ENCODE measurements at regions not wholly inside any gene's neighbourhood (a gene's known extent, or its start where the extent isn't known, plus 50 kb on each side); places are given as distances from the start of the nearest gene placed in this dataset.

DNA sequence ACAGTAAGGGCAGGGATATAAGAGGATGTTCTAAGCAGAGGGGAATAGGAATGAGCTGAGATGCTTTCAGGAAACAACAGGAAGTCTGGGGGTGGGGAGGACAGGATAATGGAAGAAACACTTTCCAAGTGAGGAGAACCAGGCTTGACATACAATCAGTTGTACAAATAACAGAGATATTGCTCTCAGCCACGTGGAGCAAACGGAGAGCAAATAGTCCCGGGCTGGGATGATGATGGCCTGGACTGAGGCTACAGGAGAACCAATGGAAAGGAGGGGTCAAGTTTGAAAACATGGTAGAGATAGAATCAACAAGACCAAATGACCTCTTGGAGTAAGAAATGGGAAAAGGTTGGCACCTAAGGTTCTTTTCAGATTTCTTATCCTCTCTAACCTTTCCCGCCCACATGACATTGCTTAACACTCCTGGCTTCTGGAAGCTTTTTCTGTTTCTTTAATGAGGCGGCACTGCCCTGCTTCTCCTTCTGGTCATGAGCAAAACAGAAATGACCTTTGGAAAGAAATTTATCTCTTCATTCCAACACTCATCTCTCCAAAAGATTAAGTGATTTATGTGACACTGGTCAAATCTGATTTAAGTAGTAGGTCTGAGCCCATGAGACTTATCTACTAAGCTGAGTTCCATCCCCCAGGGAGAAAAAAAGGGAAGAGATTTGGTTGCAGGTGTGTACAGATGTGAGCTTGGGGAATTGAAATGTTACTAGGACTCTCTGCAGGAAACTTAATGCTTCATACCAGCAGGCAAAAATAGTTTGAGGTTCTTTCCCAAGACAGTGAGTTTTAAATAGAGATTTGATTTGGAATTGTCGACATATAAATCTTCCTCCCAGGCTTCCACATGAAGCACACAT lies 442.9 kb upstream of the HNRNPA3 start:
- TF ChIP-seq, protein P1, sequence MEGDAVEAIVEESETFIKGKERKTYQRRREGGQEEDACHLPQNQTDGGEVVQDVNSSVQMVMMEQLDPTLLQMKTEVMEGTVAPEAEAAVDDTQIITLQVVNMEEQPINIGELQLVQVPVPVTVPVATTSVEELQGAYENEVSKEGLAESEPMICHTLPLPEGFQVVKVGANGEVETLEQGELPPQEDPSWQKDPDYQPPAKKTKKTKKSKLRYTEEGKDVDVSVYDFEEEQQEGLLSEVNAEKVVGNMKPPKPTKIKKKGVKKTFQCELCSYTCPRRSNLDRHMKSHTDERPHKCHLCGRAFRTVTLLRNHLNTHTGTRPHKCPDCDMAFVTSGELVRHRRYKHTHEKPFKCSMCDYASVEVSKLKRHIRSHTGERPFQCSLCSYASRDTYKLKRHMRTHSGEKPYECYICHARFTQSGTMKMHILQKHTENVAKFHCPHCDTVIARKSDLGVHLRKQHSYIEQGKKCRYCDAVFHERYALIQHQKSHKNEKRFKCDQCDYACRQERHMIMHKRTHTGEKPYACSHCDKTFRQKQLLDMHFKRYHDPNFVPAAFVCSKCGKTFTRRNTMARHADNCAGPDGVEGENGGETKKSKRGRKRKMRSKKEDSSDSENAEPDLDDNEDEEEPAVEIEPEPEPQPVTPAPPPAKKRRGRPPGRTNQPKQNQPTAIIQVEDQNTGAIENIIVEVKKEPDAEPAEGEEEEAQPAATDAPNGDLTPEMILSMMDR (conservative IDR thresholded peaks at IDR 0.05; ENCODE audit: control insufficient read depth, insufficient read depth, low read depth, low read length): no peak
- no peak for DNase-seq (ENCODE audit: low read depth)
- no peak overlapping the region for H3K4me3 ChIP-seq (ENCODE audit: control insufficient read depth, low read depth, low read length)

DNA sequence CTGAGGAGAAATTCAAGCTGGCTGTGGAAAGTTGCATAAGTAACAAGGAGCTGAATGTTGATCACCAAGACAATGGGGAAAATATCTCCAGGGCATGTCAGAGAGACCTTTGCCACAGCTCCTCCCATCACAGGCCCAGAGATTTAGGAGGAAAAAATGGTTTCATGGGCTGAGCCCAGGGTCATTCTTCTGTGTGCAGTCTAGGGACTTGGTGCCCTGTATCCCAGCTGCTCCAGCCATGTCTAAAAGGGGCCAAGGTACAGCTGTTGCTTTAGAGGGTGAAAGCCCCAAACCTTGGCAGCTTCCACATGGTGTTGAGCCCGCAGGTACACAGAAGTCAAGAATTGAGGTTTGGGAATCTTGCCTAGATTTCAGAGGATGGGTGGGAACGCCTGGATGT lies 439.8 kb upstream of the HNRNPA3 start:
- H3K4me3 ChIP-seq (ENCODE audit: control insufficient read depth, low read depth, low read length): no peak overlapping the region
- TF ChIP-seq, protein P1 (conservative IDR thresholded peaks at IDR 0.05; ENCODE audit: control insufficient read depth, insufficient read depth, low read depth, low read length): no peak
- no peak for DNase-seq (ENCODE audit: low read depth)

DNA sequence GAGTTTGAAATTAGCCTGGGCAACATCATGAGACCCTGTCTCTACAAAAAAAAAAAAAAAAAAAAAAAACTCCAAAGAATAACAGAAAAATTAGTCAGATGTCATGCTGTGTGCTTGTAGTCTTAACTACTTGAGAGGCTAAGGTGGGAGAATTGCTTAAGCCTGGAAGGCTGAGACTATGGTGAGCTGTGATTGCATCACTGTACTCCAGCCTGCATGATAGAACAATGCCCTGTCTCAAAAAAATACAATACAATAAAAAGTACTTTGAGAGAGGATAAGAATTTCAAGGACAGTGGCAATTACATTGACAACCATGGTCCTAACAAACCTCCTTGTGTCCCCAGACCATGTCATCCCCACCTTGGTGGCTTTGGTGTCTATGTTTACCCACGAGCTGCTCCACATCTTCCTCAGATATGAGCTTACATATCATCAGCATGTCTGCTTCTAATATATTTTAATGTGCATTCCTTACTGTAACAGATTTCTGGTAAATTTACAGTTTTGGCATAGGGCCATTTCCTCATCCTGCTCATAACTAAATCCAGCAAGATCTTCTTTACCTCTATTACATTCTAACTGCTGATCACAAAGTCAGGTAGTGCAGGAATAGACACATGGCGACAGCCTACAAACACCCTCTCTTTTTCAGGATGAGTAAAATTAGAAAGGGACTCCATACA lies 437.7 kb upstream of the HNRNPA3 start:
- TF ChIP-seq, protein P1 (conservative IDR thresholded peaks at IDR 0.05; ENCODE audit: control insufficient read depth, insufficient read depth, low read depth, low read length): no peak
- no peak overlapping the region for H3K4me3 ChIP-seq (ENCODE audit: control insufficient read depth, low read depth, low read length)
- DNase-seq (ENCODE audit: low read depth): peak; percentile 27

DNA sequence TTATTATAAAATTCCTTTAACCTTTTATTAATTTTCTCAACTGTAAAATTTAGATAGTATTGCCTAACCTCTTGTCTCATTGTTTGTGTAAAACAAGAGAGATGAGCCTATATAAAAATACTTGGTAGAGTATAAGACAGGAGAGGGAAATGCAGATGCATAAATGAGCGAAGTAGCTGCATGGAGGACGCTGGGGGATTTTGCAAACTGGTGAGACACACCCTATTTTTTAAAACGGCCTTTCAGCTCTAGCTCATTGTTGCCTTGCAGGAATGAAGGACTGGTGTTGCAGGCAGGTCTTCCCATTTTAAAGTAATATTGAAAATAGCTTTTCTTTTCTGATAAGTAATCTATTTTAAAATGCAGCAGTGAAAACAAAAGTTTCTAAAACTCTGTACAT lies 435.3 kb upstream of the HNRNPA3 start:
- no peak overlapping the region for H3K4me3 ChIP-seq (ENCODE audit: control insufficient read depth, low read depth, low read length)
- TF ChIP-seq, protein P1 (conservative IDR thresholded peaks at IDR 0.05; ENCODE audit: control insufficient read depth, insufficient read depth, low read depth, low read length): no peak
- DNase-seq (ENCODE audit: low read depth): no peak

DNA sequence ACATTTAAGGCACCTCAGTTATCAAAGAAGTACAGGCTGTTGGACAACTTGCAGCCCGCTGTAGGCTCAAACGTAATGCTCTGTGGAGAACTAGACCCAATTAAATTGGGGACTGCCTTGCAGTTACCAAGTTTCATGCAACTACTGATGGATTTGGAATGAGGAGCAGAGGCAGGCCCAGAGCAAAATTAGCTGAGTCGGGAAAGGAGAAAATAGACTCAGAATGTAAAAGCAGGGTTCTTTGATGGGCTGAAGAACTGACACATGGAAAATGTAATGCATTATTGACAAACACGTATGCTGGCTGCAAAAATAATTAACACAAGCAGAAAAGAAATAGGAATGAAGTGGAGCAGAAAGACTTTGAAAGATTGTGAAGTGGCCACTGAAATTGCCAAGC lies 432.7 kb upstream of the HNRNPA3 start:
- no peak overlapping the region for H3K4me3 ChIP-seq (ENCODE audit: control insufficient read depth, low read depth, low read length)
- TF ChIP-seq, protein P1 (conservative IDR thresholded peaks at IDR 0.05; ENCODE audit: control insufficient read depth, insufficient read depth, low read depth, low read length): no peak
- no peak for DNase-seq (ENCODE audit: low read depth)

DNA sequence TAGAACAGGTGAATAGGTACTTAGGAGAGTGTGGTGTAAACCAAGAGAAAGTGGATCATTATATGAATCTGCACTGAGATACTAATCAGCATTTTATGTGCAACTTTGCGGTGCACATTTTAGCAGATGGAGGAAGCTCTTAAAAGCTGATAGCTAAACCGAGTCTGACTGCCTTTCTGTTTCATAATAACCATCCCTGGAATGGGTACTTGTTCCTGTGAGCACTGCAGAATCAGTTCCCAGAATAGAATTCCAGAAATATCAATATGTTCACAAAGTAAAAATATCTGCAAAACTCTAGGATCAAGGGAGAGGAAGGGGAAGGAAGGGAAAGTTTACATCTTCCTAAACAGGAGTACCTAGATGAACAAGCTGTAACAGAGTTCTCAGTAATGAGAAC lies 432.2 kb upstream of the HNRNPA3 start:
- TF ChIP-seq, protein P1 (conservative IDR thresholded peaks at IDR 0.05; ENCODE audit: control insufficient read depth, insufficient read depth, low read depth, low read length): no peak
- no peak for DNase-seq (ENCODE audit: low read depth)
- H3K4me3 ChIP-seq (ENCODE audit: control insufficient read depth, low read depth, low read length): no peak overlapping the region
